HEK293T (cell line): ENCODE measurements at regions not wholly inside any gene's neighbourhood (a gene's known extent, or its start where the extent isn't known, plus 50 kb on each side); places are given as distances from the start of the nearest gene placed in this dataset.

Source experiments
- CTCF ChIA-PET: fragments of 350-600 bp; formaldehyde crosslinking; extraction: SDS; loops from one replicate; lab custom pipeline; 2021; ENCODE audit warnings: antibody characterized with exemption, inconsistent platforms; lab: Yijun Ruan, JAX
- POLR2A ChIA-PET: fragments of 350-600 bp; formaldehyde crosslinking; extraction: SDS; loops from one replicate; lab custom pipeline; 2020; ENCODE audit warnings: antibody characterized with exemption, inconsistent platforms; lab: Yijun Ruan, JAX
- DNase-seq: peaks from one replicate; pipeline ENCODE4 v3.0.0; 2012; ENCODE audit warnings: mixed read lengths; ENCODE audit errors: extremely low spot score
- ARNT ChIP-seq: fragments of 450-650 bp; IDR thresholded peaks from 2 replicates; pipeline ENCODE4 v1.6.1; 2017; ENCODE audit warnings: mild to moderate bottlenecking
- BHLHE40 ChIP-seq: fragments of 450-650 bp; IDR thresholded peaks from 2 replicates; pipeline ENCODE4 v1.6.1; 2016; ENCODE audit warnings: mild to moderate bottlenecking, moderate library complexity, borderline replicate concordance
- CTBP1 ChIP-seq: fragments of 450-650 bp; IDR thresholded peaks from 2 replicates; pipeline ENCODE4 v1.6.1; 2016; ENCODE audit warnings: borderline replicate concordance
- ELF4 ChIP-seq: fragments of 450-650 bp; IDR thresholded peaks from 2 replicates; pipeline ENCODE4 v1.6.1; 2017; ENCODE audit warnings: antibody characterized with exemption
- FOXA1 ChIP-seq: fragments of 450-650 bp; IDR thresholded peaks from 2 replicates; pipeline ENCODE4 v1.6.1; 2016; ENCODE audit warnings: mild to moderate bottlenecking
- FOXK2 ChIP-seq: fragments of 450-650 bp; IDR thresholded peaks from 2 replicates; pipeline ENCODE4 v1.6.1; 2016; ENCODE audit warnings: mild to moderate bottlenecking
- FOXM1 ChIP-seq: fragments of 450-650 bp; IDR thresholded peaks from 2 replicates; pipeline ENCODE4 v1.6.1; 2017; ENCODE audit warnings: mild to moderate bottlenecking, borderline replicate concordance
- HDGF ChIP-seq: fragments of 450-650 bp; IDR thresholded peaks from 2 replicates; pipeline ENCODE4 v1.6.1; 2017; ENCODE audit warnings: antibody characterized with exemption, borderline replicate concordance
- L3MBTL2 ChIP-seq: fragments of 450-650 bp; conservative IDR thresholded peaks from 2 replicates; pipeline ENCODE4 v1.6.1; 2016; ENCODE audit warnings: mild to moderate bottlenecking
- LEF1 ChIP-seq: fragments of 450-650 bp; IDR thresholded peaks from 2 replicates; pipeline ENCODE4 v1.6.1; 2017; ENCODE audit warnings: mild to moderate bottlenecking, borderline replicate concordance
- NFRKB ChIP-seq: fragments of 450-650 bp; IDR thresholded peaks from 2 replicates; pipeline ENCODE4 v1.6.1; 2016; ENCODE audit warnings: mild to moderate bottlenecking, moderate library complexity
- PKNOX1 ChIP-seq: fragments of 450-650 bp; IDR thresholded peaks from 2 replicates; pipeline ENCODE4 v1.6.1; 2016
- SP1 ChIP-seq: fragments of 450-650 bp; IDR thresholded peaks from 2 replicates; pipeline ENCODE4 v1.6.1; 2017
- SUZ12 ChIP-seq: fragments of 450-650 bp; IDR thresholded peaks from 2 replicates; pipeline ENCODE4 v1.6.1; 2016; ENCODE audit warnings: mild to moderate bottlenecking
- TARDBP ChIP-seq: fragments of 450-650 bp; IDR thresholded peaks from 2 replicates; pipeline ENCODE4 v1.6.1; 2016
- ZNF384 ChIP-seq: fragments of 450-650 bp; IDR thresholded peaks from 2 replicates; pipeline ENCODE4 v1.6.1; 2016

DNA sequence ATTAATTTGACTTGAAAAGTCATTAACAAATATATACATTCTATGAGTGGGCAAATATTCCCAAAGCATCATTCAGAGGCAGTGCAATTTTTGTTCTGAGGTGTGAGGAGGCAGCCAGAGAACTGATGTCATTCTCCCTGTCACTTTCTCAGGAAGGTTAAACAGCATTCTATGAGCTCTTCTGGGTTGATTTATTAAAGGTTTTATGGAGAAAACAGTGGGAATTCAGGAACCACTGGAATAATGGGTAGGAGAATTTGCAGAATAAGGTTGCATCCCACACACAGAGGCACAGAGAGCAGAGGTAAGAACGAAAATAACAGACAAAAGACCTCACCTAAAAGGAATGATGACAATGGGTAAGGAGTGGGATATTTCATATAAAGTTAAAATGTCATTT is 860.6 kb downstream of the TFAP2A start:
- no peak for DNase-seq
- TF ChIP-seq FOXA1: no peak
- no peak for TF ChIP-seq SP1
- no peak for TF ChIP-seq SUZ12
- no peak for TF ChIP-seq PKNOX1
- TF ChIP-seq NFRKB: no peak
- TF ChIP-seq L3MBTL2: no peak
- no peak for TF ChIP-seq FOXM1
- no peak for TF ChIP-seq TARDBP
- TF ChIP-seq FOXK2: no peak
- no peak for TF ChIP-seq ZNF384
- no peak for TF ChIP-seq LEF1
- no peak for TF ChIP-seq HDGF
- no peak for TF ChIP-seq ARNT
- no peak for TF ChIP-seq CTBP1
- no peak for TF ChIP-seq BHLHE40
- TF ChIP-seq ELF4: no peak
- ChIA-PET POLR2A (no interaction called here), CTCF (interaction anchor here (0.8 kb wide), 1 partner anchor 268 kb away, joined by 3 read pairs; no protein-coding TSS in a partner anchor)

DNA sequence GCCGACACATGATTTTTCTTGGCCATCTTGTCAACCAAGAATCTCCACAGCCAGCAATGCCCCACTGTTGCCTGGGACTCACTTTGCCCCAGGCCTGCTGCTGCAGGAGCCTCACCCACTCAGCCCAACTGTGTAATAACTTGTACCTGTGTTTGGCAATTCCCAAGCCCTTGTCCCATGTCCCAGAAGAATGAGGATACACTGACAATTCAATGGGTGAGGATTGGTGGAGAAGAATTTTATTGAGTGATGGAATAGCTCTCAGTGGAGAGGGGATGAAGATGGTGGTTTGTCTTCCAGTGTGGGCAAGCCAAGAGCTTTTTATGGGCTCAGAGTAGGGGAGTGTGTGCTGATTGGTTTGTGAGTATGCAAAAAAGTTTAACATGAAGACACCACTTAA is 861.9 kb downstream of the TFAP2A start:
- POLR2A ChIA-PET: no interaction called here
- DNase-seq: no peak
- TF ChIP-seq FOXK2: no peak
- TF ChIP-seq NFRKB: no peak
- no peak for TF ChIP-seq ELF4
- no peak for TF ChIP-seq L3MBTL2
- no peak for TF ChIP-seq BHLHE40
- no peak for TF ChIP-seq SUZ12
- no peak for TF ChIP-seq FOXA1
- TF ChIP-seq ZNF384: no peak
- no peak for TF ChIP-seq ARNT
- TF ChIP-seq SP1: no peak
- no peak for TF ChIP-seq LEF1
- no peak for TF ChIP-seq CTBP1
- no peak for TF ChIP-seq PKNOX1
- no peak for TF ChIP-seq TARDBP
- TF ChIP-seq HDGF: no peak
- TF ChIP-seq FOXM1: no peak
- CTCF ChIA-PET: no interaction called here

- TF ChIP-seq NFRKB (no peak), TARDBP (no peak), PKNOX1 (no peak), FOXM1 (no peak), L3MBTL2 (no peak), ZNF384 (no peak), FOXA1 (no peak), SP1 (no peak), FOXK2 (no peak)
- CTCF ChIA-PET: no interaction called here
- no peak for DNase-seq
- POLR2A ChIA-PET: no interaction called here
Observed at GRCh38 chr6:9543649-9544048, 871.2 kb downstream of the TFAP2A start.

GRCh38 chr6:9540534-9541126 is 874.2 kb downstream of the TFAP2A start:
- CTCF ChIA-PET: no interaction called here
- TF ChIP-seq ELF4: no peak
- TF ChIP-seq L3MBTL2: peak; percentile 25; the same call in 1 of the 2 replicates
- TF ChIP-seq NFRKB: no peak
- peak; percentile 52; the same call in 1 of the 2 replicates for TF ChIP-seq ZNF384
- DNase-seq: peak; percentile 39
- POLR2A ChIA-PET: no interaction called here

DNA sequence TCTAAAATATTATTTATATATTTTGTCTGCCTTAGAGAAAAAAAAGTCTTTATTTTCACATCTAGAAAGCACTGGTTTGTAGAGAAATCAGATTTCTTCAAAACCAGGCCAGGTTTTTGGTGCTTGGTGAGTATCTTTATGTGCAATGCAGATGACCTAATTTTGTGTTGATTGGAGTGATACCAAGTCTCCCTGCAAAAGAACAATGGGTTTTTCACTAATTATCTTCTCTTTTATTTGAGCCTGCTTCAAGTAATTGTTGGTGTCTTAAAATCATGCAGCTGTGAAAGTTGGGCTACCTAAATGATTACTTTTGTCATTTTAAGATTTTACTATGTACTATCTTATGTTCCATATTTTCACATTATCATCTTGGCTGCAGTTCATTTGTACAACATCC is 874.7 kb downstream of the TFAP2A start:
- DNase-seq: no peak
- ChIA-PET POLR2A (no interaction called here), CTCF (no interaction called here)
- no peak for TF ChIP-seq HDGF
- TF ChIP-seq TARDBP: no peak
- TF ChIP-seq PKNOX1: no peak
- no peak for TF ChIP-seq FOXM1
- no peak for TF ChIP-seq FOXK2
- no peak for TF ChIP-seq NFRKB
- no peak for TF ChIP-seq ARNT

DNA sequence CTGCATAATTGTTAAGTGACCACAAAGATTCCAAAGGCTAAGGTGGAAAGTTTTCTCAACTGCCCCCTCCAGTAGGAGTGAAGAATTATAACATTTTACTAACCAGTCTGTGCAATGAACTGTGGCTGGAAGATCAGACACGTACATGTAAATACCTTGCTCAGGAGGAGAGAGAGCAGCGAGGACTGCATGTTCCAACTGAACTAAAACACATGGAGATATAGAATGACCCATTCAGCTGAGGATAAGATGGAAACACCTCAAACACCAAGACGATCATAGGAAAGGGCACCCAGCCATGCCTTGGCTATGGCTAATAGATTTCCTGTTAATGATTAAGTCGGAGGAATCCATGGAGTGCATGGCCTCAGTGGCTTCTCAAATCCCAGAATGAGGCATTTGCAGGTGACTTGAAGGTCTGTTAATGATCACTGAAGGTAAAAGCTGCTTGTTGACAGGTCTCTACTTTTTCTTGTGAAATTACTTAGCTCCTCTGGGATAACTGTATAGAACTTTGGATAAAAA is 875.6 kb downstream of the TFAP2A start:
- TF ChIP-seq CTBP1 (no peak), FOXK2 (no peak), L3MBTL2 (no peak), SUZ12 (no peak), BHLHE40 (no peak)
- ChIA-PET CTCF (interaction anchor here (0.6 kb wide), 1 partner anchor 48 kb away, joined by 3 read pairs; no protein-coding TSS in a partner anchor), POLR2A (no interaction called here)
- no peak for DNase-seq
